ENCODE measurements at regions not wholly inside any gene's neighbourhood (a gene's known extent, or its start where the extent isn't known, plus 50 kb on each side); places are given as distances from the start of the nearest gene placed in this dataset.

- Histone ChIP-seq H4K20me1 (ENCODE audit: insufficient read depth, low read length) (no peaks in the 10 kb centered on the region), H3K36me3 (ENCODE audit: insufficient read depth, low read length) (no peaks in the 10 kb centered on the region), H3K27me3 (ENCODE audit: insufficient read depth, low read length) (no peaks in the 10 kb centered on the region), H3K9me3 (ENCODE audit: low read length) (no peaks in the 10 kb centered on the region), H3F3A (ENCODE audit: insufficient read depth, low read length) (no peaks in the 10 kb centered on the region), H2AFZ (ENCODE audit: low read length) (no peak overlapping the region), H3K27ac (ENCODE audit: low read depth, low read length, poor library complexity, severe bottlenecking) (no peak overlapping the region), H3K4me3 (ENCODE audit: low read depth, low read length, poor library complexity, severe bottlenecking) (no peak overlapping the region), H3K4me2 (ENCODE audit: low read length) (no peak overlapping the region), H3K79me2 (ENCODE audit: insufficient read depth, low read length) (no peaks in the 10 kb centered on the region), H3K9ac (ENCODE audit: low read length) (no peak overlapping the region), H3K4me1 (ENCODE audit: insufficient read depth, low read length, severe bottlenecking) (no peaks in the 10 kb centered on the region), H3K9me2 (ENCODE audit: low read depth, low read length) (no peaks in the 10 kb centered on the region)
- TF ChIP-seq, protein P1, sequence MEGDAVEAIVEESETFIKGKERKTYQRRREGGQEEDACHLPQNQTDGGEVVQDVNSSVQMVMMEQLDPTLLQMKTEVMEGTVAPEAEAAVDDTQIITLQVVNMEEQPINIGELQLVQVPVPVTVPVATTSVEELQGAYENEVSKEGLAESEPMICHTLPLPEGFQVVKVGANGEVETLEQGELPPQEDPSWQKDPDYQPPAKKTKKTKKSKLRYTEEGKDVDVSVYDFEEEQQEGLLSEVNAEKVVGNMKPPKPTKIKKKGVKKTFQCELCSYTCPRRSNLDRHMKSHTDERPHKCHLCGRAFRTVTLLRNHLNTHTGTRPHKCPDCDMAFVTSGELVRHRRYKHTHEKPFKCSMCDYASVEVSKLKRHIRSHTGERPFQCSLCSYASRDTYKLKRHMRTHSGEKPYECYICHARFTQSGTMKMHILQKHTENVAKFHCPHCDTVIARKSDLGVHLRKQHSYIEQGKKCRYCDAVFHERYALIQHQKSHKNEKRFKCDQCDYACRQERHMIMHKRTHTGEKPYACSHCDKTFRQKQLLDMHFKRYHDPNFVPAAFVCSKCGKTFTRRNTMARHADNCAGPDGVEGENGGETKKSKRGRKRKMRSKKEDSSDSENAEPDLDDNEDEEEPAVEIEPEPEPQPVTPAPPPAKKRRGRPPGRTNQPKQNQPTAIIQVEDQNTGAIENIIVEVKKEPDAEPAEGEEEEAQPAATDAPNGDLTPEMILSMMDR (IDR thresholded peaks at IDR 0.05; ENCODE audit: low read length) = no peak
- TF ChIP-seq EZH2 (IDR thresholded peaks at IDR 0.05; ENCODE audit: borderline replicate concordance, low read length) = no peak
Measured at GRCh38 chr10:60488111-60488669, 98.5 kb upstream of the ANK3 start.

DNA sequence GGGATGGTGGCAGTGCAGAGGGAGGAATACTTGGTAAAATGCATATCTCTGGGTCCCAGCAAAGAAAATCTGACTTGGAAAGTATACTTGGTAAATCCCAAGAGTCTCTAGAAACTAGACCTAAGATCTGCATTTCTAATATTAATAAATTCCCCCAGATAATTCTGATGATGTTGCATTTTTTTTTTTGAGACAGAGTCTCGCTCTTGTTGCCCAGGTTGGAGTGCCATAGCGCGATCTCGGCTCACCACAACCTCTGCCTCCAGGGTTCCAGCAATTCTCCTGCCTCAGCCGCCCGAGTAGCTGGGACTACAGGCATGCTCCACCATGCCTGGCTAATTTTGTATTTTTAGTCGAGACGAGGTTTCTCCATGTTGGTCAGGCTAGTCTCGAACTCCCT, 97.9 kb upstream of the ANK3 start:
- H4K20me1 ChIP-seq (ENCODE audit: insufficient read depth, low read length) = no peaks in the 10 kb centered on the region
- no peaks in the 10 kb centered on the region for H3K9me2 ChIP-seq (ENCODE audit: low read depth, low read length)
- no peaks in the 10 kb centered on the region for H3K79me2 ChIP-seq (ENCODE audit: insufficient read depth, low read length)
- H3K27ac ChIP-seq (ENCODE audit: low read depth, low read length, poor library complexity, severe bottlenecking) = no peak overlapping the region
- H3K4me1 ChIP-seq (ENCODE audit: insufficient read depth, low read length, severe bottlenecking) = no peaks in the 10 kb centered on the region
- H3K4me2 ChIP-seq (ENCODE audit: low read length) = no peak overlapping the region
- no peaks in the 10 kb centered on the region for H3F3A ChIP-seq (ENCODE audit: insufficient read depth, low read length)
- TF ChIP-seq EZH2 (IDR thresholded peaks at IDR 0.05; ENCODE audit: borderline replicate concordance, low read length) = no peak
- TF ChIP-seq, protein P1 (IDR thresholded peaks at IDR 0.05; ENCODE audit: low read length) = no peak
- H3K9me3 ChIP-seq (ENCODE audit: low read length) = no peaks in the 10 kb centered on the region
- no peaks in the 10 kb centered on the region for H3K27me3 ChIP-seq (ENCODE audit: insufficient read depth, low read length)
- H3K36me3 ChIP-seq (ENCODE audit: insufficient read depth, low read length) = no peaks in the 10 kb centered on the region
- no peak overlapping the region for H3K4me3 ChIP-seq (ENCODE audit: low read depth, low read length, poor library complexity, severe bottlenecking)
- no peak overlapping the region for H2AFZ ChIP-seq (ENCODE audit: low read length)
- H3K9ac ChIP-seq (ENCODE audit: low read length) = no peak overlapping the region

DNA sequence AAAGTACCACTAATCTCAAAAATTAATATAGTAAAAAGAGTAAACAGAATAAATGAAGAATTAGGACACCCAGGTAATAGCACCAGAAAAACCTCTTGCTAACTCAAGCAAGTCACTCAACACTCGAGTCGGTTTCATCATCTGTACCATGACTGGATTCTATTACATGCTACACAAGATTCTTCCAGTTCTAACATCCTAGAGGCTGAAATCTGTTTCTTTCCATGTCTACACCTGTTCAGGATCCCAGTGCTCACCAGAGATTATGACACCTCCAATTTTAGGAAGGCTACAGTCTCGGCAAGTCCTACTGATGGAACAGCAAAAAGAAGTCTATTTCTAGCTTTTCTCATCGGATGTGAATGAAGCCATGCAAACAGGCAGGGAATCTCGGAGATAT, 95.3 kb upstream of the ANK3 start:
- Histone ChIP-seq H3K79me2 (ENCODE audit: insufficient read depth, low read length) (no peaks in the 10 kb centered on the region), H3K27ac (ENCODE audit: low read depth, low read length, poor library complexity, severe bottlenecking) (no peak overlapping the region), H3K27me3 (ENCODE audit: insufficient read depth, low read length) (no peaks in the 10 kb centered on the region), H2AFZ (ENCODE audit: low read length) (no peak overlapping the region), H3K36me3 (ENCODE audit: insufficient read depth, low read length) (no peaks in the 10 kb centered on the region), H3F3A (ENCODE audit: insufficient read depth, low read length) (no peaks in the 10 kb centered on the region), H3K9me3 (ENCODE audit: low read length) (no peaks in the 10 kb centered on the region), H4K20me1 (ENCODE audit: insufficient read depth, low read length) (no peaks in the 10 kb centered on the region), H3K4me2 (ENCODE audit: low read length) (no peak overlapping the region), H3K4me3 (ENCODE audit: low read depth, low read length, poor library complexity, severe bottlenecking) (no peak overlapping the region), H3K4me1 (ENCODE audit: insufficient read depth, low read length, severe bottlenecking) (no peaks in the 10 kb centered on the region), H3K9me2 (ENCODE audit: low read depth, low read length) (no peaks in the 10 kb centered on the region), H3K9ac (ENCODE audit: low read length) (no peak overlapping the region)
- no peak for TF ChIP-seq EZH2 (IDR thresholded peaks at IDR 0.05; ENCODE audit: borderline replicate concordance, low read length)
- TF ChIP-seq, protein P1 (IDR thresholded peaks at IDR 0.05; ENCODE audit: low read length) = no peak
